NCI-H2081 (cell line): ENCODE measurements at regions not wholly inside any gene's neighbourhood (a gene's known extent, or its start where the extent isn't known, plus 50 kb on each side); places are given as distances from the start of the nearest gene placed in this dataset.
"Not testable (repeated sequence)": the region's sequence is repeated elsewhere in the genome, so short reads cannot be mapped to it uniquely, and the experiment has no call there.

Experiments
- DNase-seq, 2 experiments: peaks; one replicate each; lab custom pipeline; 2025; lab: John Stamatoyannopoulos, UW

GRCh38 chr6:114936080-114936479, 593.3 kb upstream of the HS3ST5 start:
- DNase-seq = no peak

- DNase-seq = no peak
Observed at GRCh38 chr6:114934079-114934478, 591.3 kb upstream of the HS3ST5 start.

- DNase-seq = not testable (repeated sequence)
Observed at GRCh38 chr6:114928731-114929130, 585.9 kb upstream of the HS3ST5 start.

- DNase-seq = no peak
Observed at GRCh38 chr6:114906096-114906495, 563.3 kb upstream of the HS3ST5 start.

- no peak for DNase-seq
Observed at GRCh38 chr6:114897536-114897935, 554.7 kb upstream of the HS3ST5 start.

- no peak for DNase-seq
Observed at GRCh38 chr6:114892211-114892610, 549.4 kb upstream of the HS3ST5 start.

- no peak for DNase-seq
Observed at GRCh38 chr6:114888241-114888640, 545.4 kb upstream of the HS3ST5 start.

GRCh38 chr6:114886670-114887436, 544.0 kb upstream of the HS3ST5 start:
- no peak for DNase-seq

- DNase-seq = no peak
Observed at GRCh38 chr6:114879693-114880092, 536.9 kb upstream of the HS3ST5 start.

GRCh38 chr6:114878091-114878490, 535.3 kb upstream of the HS3ST5 start:
- no peak for DNase-seq

- DNase-seq = no peak
Observed at GRCh38 chr6:114874410-114874809, 531.6 kb upstream of the HS3ST5 start.

GRCh38 chr6:114865506-114865905, 522.7 kb upstream of the HS3ST5 start:
- not testable (repeated sequence) for DNase-seq

GRCh38 chr6:114863610-114864009, 520.8 kb upstream of the HS3ST5 start:
- no peak for DNase-seq

GRCh38 chr6:114862819-114863218, 520.0 kb upstream of the HS3ST5 start:
- DNase-seq = no peak

GRCh38 chr6:114862064-114862463, 519.2 kb upstream of the HS3ST5 start:
- DNase-seq = no peak

GRCh38 chr6:114844359-114844758, 501.5 kb upstream of the HS3ST5 start:
- DNase-seq = no peak

- DNase-seq = no peak
Observed at GRCh38 chr6:114839019-114839418, 496.2 kb upstream of the HS3ST5 start.

GRCh38 chr6:114833211-114833610, 490.4 kb upstream of the HS3ST5 start:
- DNase-seq = no peak

- DNase-seq = no peak
Observed at GRCh38 chr6:114830515-114830914, 487.7 kb upstream of the HS3ST5 start.

- DNase-seq = no peak
Observed at GRCh38 chr6:114827135-114827534, 484.3 kb upstream of the HS3ST5 start.

- DNase-seq = no peak
Observed at GRCh38 chr6:114824409-114824808, 481.6 kb upstream of the HS3ST5 start.

- no peak for DNase-seq
Observed at GRCh38 chr6:114816678-114817077, 473.9 kb upstream of the HS3ST5 start.

GRCh38 chr6:114810468-114810867, 467.6 kb upstream of the HS3ST5 start:
- DNase-seq = no peak

GRCh38 chr6:114805426-114805825, 462.6 kb upstream of the HS3ST5 start:
- DNase-seq = not testable (repeated sequence)
